ENCODE measurements at regions not wholly inside any gene's neighbourhood (a gene's known extent, or its start where the extent isn't known, plus 50 kb on each side); places are given as distances from the start of the nearest gene placed in this dataset.

- no peak for DNase-seq (ENCODE audit: low read depth)
- TF ChIP-seq CTCF (IDR thresholded peaks at IDR 0.05; ENCODE audit: insufficient read depth, low read depth, low read length), result no peak
- H3K4me3 ChIP-seq (ENCODE audit: low read depth, low read length), result no peak overlapping the region
These were observed 57.9 kb upstream of the CES5A start for GRCh38 chr16:55933038-55933437.

DNA sequence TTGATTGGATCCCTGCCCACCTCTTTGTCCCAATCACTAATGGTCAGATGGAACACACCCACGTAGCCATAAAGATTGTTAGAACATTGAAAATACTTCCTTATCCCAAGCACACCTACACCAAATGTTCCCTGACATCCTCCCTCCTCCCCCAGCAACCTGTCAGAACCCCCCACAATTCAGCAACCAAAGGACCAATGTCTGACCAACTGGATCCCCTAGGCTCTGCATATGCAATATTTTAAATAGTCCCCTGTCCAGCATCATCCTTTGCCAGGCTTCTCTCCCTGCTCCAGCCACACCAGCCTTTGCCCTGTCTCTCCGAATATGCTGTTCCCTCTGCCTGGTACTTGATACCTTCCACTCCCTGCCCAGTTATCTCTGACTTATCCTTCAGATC lies 54.9 kb upstream of the CES5A start:
- TF ChIP-seq CTCF (IDR thresholded peaks at IDR 0.05; ENCODE audit: insufficient read depth, low read depth, low read length), result no peak
- no peak for DNase-seq (ENCODE audit: low read depth)
- no peak overlapping the region for H3K4me3 ChIP-seq (ENCODE audit: low read depth, low read length)

DNA sequence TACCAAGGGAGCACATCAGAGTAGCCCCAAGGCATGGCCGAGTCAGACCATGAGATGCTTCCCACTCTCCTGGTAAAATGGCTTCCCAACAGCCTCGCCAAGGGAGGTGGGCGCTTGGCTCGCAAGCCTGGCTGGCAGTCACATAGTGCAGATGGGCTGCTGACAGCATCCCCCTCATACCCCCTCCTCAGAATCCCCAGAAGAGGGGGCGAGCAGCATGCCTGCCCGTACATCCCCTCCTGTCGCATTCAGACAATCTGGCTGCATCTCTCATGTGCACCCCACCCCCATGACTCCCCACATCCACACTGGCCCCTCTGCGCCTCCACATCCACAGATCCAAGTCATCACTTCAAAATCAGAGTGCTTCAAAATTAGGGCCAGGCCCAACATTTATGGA lies 54.0 kb upstream of the CES5A start:
- DNase-seq (ENCODE audit: low read depth), result no peak
- H3K4me3 ChIP-seq (ENCODE audit: low read depth, low read length), result no peak overlapping the region
- TF ChIP-seq CTCF (IDR thresholded peaks at IDR 0.05; ENCODE audit: insufficient read depth, low read depth, low read length), result no peak

DNA sequence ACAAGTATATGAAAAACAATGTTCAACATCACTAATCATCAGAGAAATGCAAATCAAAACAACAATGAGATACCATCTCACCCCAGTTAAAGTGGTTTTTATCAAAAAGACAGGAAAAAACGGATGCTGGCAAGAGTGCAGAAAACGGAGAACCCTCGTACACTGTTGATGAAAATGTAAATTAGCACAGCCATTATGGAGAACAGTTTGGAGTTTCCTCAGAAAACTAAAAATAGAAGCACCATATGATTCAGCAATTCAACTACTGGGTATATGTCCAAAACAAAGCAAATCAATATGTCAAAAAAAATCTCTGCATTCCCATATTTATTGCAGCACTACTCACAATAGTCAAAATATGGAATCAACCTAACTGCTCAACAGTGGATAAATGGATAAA lies 50.1 kb upstream of the CES5A start:
- TF ChIP-seq CTCF (IDR thresholded peaks at IDR 0.05; ENCODE audit: insufficient read depth, low read depth, low read length), result no peak
- no peak for DNase-seq (ENCODE audit: low read depth)
- H3K4me3 ChIP-seq (ENCODE audit: low read depth, low read length), result no peak overlapping the region
